Lower lobe of right lung (tissue), 2 donors: ENCODE measurements at regions not wholly inside any gene's neighbourhood (a gene's known extent, or its start where the extent isn't known, plus 50 kb on each side); places are given as distances from the start of the nearest gene placed in this dataset.

Experiments
- ATAC-seq, 2 donors: fragments of 200-7000 bp; cut with Tn5 transposase; one replicate each; pipeline ENCODE4 v1.9.1; 2020 to 2022; ENCODE audit warnings: mild to moderate bottlenecking in 2 of 2, moderate library complexity in 2 of 2
- DNase-seq: peaks from one replicate; pipeline ENCODE4 v3.0.0-alpha.2; 2020
- H3K27ac ChIP-seq: fragments of 200-600 bp; one replicate; pipeline ENCODE4 v1.8.0; 2022
- H3K27me3 ChIP-seq: fragments of 200-600 bp; one replicate; pipeline ENCODE4 v1.8.0; 2022; ENCODE audit warnings: low read depth
- H3K36me3 ChIP-seq: fragments of 200-600 bp; one replicate; pipeline ENCODE4 v1.8.0; 2022; ENCODE audit warnings: mild to moderate bottlenecking
- H3K4me1 ChIP-seq: fragments of 200-600 bp; one replicate; pipeline ENCODE4 v1.8.0; 2022
- H3K4me3 ChIP-seq: fragments of 200-600 bp; one replicate; pipeline ENCODE4 v1.8.0; 2022; ENCODE audit warnings: mild to moderate bottlenecking
- H3K9me3 ChIP-seq: fragments of 200-600 bp; one replicate; pipeline ENCODE4 v1.8.0; 2022
- intact Hi-C: fragments of 100-400 bp; cut with DNase I; formaldehyde crosslinking; loops from one replicate; pipeline ENCODE4 v1.11.0; 2022
- TF ChIP-seq, protein P1 (sequence below): fragments of 200-600 bp; IDR thresholded peaks from one replicate; pipeline ENCODE4 v1.8.0; 2022; ENCODE audit warnings: antibody characterized with exemption, mild to moderate bottlenecking
- donor health status: DM: no; HTN: yes; CAD: no; lungs with severe emphysema.

DNA sequence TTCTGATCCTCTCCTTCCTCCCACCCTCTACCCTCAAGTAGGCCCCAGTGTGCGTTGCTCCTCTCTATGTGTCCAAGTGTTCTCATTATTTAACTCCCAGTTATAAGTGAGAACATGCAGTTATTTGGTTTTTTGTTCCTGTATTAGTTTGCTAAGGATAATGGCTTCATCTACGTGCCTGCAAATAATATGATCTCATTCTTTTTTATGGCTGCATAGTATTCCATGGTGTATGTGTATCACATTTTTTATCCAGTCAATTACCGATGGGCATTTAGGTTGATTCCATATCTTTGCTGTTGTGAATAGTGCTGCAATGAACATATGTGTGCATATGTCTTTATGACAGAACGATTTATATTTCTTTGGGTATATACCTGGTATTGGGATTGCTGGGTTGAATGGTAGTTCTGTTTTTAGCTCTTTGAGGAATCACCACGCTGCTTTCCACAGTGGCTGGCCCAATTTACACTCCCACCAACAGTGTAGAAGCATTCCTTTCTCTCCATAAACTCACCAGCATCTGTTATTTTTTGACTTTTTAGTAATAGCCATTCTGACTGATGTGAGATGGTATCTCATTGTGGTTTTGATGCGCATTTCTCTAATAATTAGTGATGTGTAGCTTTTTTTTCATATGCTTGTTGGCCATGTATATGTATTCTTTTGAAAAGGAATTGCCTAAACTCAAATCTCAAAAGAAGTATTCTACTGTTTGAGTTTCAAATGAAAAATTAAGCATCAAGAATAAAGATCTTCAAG lies 116.9 kb downstream of the ETS2 start:
- TF ChIP-seq, protein P1, sequence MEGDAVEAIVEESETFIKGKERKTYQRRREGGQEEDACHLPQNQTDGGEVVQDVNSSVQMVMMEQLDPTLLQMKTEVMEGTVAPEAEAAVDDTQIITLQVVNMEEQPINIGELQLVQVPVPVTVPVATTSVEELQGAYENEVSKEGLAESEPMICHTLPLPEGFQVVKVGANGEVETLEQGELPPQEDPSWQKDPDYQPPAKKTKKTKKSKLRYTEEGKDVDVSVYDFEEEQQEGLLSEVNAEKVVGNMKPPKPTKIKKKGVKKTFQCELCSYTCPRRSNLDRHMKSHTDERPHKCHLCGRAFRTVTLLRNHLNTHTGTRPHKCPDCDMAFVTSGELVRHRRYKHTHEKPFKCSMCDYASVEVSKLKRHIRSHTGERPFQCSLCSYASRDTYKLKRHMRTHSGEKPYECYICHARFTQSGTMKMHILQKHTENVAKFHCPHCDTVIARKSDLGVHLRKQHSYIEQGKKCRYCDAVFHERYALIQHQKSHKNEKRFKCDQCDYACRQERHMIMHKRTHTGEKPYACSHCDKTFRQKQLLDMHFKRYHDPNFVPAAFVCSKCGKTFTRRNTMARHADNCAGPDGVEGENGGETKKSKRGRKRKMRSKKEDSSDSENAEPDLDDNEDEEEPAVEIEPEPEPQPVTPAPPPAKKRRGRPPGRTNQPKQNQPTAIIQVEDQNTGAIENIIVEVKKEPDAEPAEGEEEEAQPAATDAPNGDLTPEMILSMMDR, result no peak
- no peak overlapping the region for H3K4me3 ChIP-seq
- no peaks in the 10 kb centered on the region for H3K27me3 ChIP-seq
- no peaks in the 10 kb centered on the region for H3K36me3 ChIP-seq
- peaks cover 23% of the 10 kb centered on the region for H3K4me1 ChIP-seq
- DNase-seq (no peak), ATAC-seq (no peak)
- no peak overlapping the region for H3K27ac ChIP-seq
- intact Hi-C loops, result no loop called here
- H3K9me3 ChIP-seq, result no peaks in the 10 kb centered on the region

GRCh38 chr21:38921511-38922251 lies 116.0 kb downstream of the ETS2 start:
- no peaks in the 10 kb centered on the region for H3K27me3 ChIP-seq
- peak overlapping the region; percentile 26 for H3K27ac ChIP-seq
- ATAC-seq, result no peak
- TF ChIP-seq, protein P1, result no peak
- DNase-seq, result no peak
- no peak overlapping the region for H3K4me3 ChIP-seq
- intact Hi-C loops, result no loop called here
- H3K9me3 ChIP-seq, result no peaks in the 10 kb centered on the region
- H3K4me1 ChIP-seq, result peaks cover 23% of the 10 kb centered on the region
- H3K36me3 ChIP-seq, result no peaks in the 10 kb centered on the region

GRCh38 chr21:38920631-38921398 lies 115.1 kb downstream of the ETS2 start:
- H3K27me3 ChIP-seq, result no peaks in the 10 kb centered on the region
- H3K4me3 ChIP-seq, result no peak overlapping the region
- TF ChIP-seq, protein P1, result no peak
- peak in 1 of 2 donors; percentile 25 for ATAC-seq
- H3K4me1 ChIP-seq, result peaks cover 15% of the 10 kb centered on the region
- no peaks in the 10 kb centered on the region for H3K9me3 ChIP-seq
- no peak for DNase-seq
- intact Hi-C loops, result no loop called here
- peak overlapping the region; percentile 56 for H3K27ac ChIP-seq
- H3K36me3 ChIP-seq, result no peaks in the 10 kb centered on the region

- Histone ChIP-seq H3K27ac (no peak overlapping the region), H3K9me3 (no peaks in the 10 kb centered on the region), H3K36me3 (no peaks in the 10 kb centered on the region), H3K4me1 (peaks cover 19% of the 10 kb centered on the region), H3K4me3 (no peak overlapping the region), H3K27me3 (no peaks in the 10 kb centered on the region)
- intact Hi-C loops, result no loop called here
- no peak for DNase-seq
- TF ChIP-seq, protein P1, result no peak
- ATAC-seq, result peak in 1 of 2 donors; percentile 3
These were observed 113.0 kb downstream of the ETS2 start for GRCh38 chr21:38918607-38919346.
